NCI-H774 (cell line): ENCODE measurements at regions not wholly inside any gene's neighbourhood (a gene's known extent, or its start where the extent isn't known, plus 50 kb on each side); places are given as distances from the start of the nearest gene placed in this dataset.

Source experiments
- DNase-seq: peaks from one replicate; lab custom pipeline; 2025; lab: John Stamatoyannopoulos, UW

DNA sequence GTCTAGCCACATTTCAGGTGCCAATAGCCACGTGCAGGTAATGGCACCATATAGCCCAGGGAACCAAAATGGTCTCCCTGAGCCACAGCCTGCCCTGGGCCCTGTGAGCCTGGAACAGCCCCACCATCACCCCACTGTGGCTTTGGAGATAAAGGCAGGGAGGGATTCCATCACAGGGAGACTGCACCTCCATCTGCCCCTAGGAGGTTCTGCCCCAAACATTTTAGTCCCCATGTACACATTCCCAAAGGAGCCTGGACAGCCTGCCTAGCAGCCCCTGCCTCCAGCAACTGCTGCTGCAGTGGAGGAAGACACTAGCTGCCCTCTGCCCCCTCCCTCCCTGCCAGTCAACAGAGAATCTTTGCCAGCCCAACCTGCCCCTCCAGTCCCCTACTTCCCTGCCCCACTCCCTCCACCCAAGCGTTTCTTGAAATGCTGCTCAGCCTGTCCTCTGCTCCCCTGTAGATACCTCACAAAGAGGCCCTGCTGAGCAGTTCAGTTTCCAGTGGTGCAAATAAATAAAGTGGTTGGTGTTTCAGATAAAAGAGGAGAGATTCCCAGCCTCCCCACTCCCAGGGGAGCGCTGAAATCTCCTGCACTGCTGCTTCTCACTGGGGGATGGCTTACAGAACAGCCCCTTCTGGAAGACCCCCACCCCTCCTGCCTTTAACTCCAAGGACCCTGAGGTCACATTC, 921.8 kb downstream of the UQCRFS1 start:
- no peak for DNase-seq

DNA sequence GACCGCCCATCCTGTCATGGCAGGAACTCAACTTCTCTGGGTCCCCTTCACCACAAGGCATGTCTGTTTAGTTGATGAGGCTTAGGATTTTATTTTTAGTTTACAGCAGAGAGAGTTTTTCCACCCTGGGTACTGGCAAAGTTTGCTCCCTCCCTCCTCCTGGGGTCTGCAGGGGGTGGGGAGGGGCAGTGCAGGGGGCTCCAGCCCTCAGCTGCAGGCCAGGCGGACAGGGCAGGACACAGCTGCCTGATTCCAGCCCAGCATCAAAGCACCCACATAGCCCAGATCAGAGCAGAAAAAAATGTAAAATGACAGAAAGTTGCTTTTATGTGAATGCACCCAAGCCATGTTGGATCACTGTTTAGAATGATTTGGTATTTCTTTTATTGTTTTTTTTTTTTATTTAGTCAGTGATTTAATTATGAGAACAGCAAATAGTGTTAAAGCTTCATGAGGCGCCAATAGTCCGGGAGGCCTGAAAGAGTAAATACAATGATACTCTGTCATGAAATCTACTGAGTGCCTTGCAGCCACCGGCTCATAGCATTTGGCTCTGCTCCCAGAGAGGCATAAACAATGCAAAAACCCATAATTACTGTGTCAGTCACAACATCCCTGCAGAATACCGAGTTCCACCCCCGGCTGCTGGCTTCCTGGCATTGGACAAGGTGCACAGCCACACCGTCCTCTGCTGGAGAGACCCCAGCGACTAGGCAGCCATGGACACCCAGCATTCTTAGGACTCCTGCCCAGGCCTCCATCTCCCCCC, 923.5 kb downstream of the UQCRFS1 start:
- DNase-seq: peak; percentile 79

DNA sequence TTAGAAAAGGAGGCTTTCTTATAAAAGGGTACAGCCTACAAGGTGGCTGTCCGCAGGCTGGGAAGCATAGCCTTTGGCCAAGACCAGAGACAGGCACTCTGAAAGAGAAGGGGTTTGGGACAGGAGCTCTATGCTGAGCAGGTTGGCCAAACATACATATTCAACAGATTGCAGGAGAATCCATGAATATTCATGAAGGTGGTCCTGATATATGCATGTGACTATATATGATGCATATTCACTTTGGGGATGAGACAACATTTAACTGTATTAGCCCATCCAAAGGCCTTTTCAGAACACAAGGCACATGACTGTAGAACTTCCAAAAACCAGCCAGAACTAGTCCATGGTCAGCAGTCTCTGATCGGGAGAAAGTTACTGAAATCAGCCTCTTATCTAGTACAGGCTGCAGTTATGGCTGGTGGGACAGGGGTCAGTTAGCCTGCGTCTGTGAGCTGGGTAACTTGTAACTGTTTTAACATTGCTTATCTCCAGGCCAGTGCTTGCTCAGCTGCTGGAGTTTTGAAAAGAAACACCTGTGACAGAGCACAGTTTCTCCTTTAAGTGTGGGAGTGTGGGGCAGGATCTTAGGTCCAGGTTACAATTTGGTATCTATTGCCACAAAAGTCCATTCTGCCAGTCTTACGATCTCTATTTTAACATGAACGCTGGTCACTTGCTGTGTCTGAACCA, 924.2 kb downstream of the UQCRFS1 start:
- DNase-seq: no peak

DNA sequence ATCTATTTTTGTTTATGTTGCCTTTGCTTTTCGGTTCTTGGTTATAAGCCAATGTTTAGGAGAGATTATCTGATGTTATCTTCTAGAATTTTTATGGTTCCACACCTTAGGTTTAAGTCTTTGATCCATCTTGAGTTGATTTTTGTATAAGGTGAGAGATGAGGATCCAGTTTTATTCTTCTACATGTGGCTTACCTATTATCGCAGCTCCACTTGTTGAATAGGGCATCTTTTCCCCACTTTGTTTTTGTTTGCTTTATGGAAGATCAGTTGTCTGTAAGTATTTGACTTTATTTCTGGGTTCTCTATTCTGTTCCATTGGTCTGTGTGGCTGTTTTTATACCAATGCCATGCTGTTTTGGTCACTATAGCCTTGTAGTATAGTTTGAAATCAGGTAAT, 927.0 kb downstream of the UQCRFS1 start:
- DNase-seq: no peak

DNA sequence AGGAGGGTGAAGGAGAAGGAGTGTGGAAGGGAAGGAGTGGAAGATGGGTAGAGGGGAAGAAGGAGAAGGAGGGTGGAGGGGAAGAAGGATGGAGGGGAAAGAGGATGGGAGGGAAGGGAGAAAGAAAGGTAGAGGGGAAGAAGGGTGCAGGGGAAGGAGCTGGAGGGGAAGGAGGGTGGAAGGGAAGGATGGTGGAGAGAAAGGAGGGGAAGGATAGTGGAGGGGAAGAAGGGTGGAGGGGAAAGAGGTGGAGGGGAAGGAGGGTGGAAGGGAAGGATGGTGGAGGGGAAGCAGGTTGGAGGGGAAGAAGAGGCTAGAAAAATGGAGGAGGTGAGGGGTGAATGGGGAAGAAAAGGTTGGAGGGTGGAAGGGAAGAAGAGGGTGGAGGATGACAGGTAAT, 927.9 kb downstream of the UQCRFS1 start:
- DNase-seq: no peak

DNA sequence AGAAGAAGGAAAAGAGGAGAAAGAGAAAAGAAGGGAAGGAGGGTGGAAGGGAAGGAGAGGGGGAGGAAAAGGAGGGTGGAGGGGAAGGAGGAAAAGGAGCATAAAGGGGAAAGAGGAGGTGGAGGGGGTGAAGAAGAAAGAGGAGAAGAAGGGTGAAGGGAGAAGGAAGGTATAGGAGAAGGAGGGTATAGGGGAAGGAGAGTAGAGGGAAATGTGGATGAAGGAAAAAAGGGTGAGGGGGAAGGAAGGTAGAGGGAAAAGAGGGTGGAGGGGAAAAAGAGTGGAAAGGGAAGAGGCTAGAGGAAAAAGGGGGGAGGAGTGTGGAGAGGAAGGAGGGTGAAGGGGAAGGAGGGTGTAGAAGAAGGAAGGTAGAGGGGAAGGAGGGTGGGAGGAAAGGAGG, 928.6 kb downstream of the UQCRFS1 start:
- no peak for DNase-seq

DNA sequence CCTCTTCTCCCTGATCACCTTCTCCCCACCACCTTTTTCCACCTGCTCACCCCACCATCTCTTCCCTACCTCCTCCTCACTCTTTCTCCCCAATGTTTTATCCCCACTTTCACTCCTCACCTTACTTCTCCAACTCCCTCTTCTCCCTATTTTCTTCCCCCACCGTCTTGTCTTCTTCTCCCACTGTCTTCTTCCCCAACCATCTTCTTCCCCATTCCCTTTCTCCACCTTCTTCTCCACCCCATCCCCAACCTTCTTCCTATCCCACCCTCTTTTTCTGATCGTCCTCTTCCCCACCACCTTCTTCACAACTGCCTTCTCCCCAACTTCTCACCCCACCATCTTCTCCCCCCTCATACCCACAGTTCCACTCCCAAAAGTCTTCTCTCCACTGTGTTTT, 929.4 kb downstream of the UQCRFS1 start:
- DNase-seq: no peak

DNA sequence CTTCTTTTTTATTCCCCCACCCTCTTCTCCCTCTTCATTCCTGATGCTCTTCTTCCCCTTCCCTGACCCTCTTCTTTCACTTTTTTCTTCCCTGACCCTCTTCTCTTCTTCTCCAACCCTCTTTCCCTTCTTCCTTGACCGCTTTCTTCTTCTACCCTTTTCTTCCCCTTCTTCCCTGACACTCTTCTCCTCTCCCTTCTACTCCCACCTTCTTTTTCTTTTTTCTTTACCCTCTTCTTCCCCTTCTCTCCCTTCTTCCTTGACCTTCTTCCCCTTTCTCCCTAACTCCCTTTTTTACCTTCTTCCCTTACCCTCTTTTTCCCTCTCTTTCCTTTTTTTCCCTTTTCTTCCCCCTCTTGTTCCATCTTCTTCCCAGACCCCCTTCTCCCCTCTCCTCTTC, 931.3 kb downstream of the UQCRFS1 start:
- no peak for DNase-seq

DNA sequence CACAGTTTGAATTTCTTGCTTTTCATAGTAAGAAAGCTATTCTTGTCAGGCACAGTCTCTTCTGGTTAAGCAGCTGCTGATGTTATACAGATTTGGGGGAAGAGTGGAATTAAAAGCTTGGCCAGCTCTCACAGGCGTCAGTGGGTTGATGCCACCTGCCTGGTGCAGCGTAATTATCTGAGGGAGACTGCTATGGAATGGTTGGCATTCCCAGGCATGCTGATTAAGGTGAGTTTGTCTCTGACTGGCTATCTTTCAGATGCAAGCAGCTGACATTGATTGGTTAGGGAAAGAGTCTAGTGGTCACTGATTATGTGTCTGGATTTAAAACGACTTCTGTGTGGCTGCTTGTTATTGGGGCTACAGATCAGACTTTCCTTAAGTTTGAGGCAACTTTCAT, 948.4 kb downstream of the UQCRFS1 start:
- DNase-seq: no peak

DNA sequence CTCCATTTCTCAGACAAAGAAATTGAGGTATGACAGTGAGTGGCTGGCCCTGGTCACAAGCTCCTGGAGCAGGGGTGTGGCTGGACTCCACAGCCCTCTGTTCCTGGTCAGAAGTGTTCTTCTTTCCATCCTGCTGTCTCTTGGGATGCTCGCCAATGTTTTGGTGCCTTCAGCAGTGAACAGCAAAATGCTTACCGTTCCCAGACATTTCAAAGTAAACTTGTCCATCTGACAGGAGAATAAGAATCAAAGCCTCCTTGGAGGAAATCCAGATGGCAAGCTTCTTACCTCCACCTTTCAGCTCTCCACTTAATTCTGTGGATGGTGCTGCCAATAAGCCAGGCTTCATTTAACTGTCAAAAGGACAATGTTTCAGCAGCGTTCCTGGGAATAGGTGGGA, 954.1 kb downstream of the UQCRFS1 start:
- no peak for DNase-seq

DNA sequence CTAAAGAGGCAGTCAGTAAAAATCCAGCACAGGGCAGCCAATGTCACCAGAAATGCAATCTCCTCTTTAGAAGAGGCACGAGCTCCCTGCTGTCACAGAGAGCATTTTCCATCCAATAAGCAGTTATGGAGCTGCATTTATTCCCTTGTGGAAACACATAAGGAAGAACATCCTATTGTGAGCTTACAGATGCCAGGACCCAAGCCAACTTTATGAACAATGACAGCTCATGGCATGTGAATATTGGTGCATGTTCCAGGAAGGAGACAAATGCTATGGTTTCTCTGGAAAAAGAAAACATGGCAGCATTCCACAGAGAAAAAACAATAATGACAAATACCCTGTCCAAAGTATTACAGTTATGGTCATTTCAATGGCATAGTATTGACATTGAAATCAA, 955.6 kb downstream of the UQCRFS1 start:
- no peak for DNase-seq

DNA sequence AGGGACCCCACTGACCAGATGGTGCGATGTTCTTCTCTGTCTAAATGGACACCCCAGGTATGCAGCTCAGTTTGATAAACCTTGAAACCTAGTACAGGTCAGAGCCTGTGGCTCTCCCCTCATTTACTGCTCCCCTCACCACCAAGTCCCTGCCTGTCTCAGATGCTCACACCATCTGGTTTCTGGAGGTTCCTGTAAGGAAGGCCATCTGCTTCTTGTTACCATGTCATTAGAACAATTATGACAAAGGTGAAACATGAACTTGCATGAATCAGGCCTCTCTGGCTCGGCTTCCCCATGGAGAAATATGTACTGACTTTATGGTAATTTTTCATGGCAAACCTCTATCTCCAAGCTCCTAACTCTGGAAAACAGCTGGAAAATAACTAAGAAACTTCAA, 965.7 kb downstream of the UQCRFS1 start:
- DNase-seq: no peak

DNA sequence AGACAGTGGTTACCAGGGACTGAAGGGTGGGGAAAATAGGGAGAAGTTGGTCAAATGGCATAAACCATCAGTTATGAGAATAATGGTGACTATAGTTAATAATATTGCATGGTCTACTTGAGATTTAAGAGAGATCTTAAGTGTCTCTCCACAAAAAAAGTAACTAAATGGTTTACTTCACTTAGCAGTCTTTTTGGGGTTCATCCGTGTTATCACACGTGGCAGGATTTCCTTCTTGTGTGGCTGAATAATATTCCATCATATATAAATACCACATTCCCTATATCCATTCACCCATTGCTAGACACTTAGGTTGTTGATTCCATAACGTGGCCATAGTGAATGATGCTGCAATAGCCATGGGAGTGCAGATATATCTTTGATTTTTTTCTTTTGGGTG, 967.0 kb downstream of the UQCRFS1 start:
- no peak for DNase-seq

DNA sequence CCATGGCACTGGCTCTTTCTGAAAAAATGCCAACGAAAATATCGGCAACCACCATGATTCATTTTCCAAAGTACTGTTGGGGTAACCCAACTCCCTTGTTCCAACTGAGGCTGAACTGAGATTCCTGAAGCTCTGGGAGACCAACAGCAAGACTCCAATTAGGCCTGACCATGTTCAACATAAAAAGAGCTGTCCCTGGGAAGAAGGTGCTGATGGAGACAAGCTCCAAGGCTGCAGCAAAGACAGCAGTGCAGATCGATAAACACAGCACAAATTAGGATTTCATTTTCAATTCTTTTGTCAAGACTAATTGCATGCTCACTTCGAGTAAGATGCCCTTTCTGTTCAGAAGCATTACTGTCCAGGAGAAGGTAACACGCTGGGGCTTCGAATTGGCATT, 968.0 kb downstream of the UQCRFS1 start:
- DNase-seq: no peak

DNA sequence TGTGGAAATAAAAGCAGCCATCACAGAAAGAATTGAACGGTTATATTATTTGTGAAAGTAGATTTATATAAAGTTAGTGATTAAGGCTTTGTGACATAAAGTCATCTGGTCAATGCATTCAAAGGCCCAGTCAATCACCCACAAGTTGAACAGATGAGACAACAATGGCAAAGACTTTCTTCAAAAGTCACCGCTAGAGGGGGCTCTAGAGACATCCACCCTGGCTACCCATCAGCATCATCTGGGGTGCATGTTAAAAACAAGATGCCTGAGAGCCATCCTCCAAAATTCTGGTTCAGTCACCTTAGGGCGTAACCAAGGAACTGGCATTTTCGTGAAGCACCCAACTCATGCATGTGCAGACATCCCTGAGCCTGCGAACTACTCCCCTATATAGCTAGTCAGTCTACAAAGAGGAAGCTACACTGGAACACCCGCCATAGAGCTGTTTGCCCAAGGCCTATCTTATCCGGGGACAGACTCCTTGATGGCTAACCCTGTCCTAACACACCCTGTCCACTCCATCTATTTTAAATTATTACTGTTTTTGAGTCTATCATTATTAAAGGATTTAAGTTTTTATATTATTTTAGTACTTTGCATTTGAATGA, 970.5 kb downstream of the UQCRFS1 start:
- DNase-seq: peak; percentile 7

DNA sequence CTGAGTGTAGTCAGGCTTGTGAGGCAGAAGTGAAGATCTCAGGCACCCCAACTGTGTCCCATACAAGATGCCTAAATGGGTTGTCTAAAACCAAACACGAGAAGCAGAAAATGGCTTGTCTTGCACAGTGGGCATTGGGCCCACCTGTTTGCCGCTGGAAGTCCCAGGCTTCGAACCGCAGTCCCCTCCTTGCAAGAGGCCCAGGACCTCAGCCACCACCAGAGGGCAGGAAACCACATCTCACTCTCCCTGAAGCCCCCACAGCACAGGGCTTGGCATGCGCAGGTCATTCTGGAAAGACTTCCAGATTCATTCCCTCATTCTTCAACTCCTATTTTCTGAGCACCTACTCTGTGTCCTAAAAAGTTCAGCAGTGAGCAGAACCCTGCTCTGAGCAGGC, 973.7 kb downstream of the UQCRFS1 start:
- DNase-seq: no peak

DNA sequence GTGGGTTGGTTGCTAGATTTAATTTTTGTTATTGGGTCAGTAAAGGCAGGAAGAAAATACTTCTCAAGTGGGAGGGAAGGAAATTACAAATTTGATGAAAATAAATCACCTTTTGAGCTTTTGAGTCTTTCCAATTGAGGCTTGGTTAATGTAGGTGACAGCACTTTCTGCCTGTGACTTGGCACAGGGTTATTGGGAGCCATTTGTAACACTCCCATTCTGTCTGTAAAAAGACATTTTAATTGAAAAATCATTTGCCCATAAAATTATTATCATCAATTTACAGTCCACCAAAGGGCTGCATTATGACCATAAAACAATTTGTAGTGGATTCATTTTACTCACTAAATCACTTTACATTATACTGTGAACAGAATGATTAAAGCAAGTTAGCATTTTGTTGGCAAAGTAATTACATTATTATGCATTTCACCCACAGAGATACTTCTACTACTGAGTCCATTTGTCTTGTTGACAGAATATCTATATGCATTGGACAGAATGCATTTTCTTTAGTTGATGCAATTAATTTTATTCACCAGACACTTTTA, 974.6 kb downstream of the UQCRFS1 start:
- no peak for DNase-seq

DNA sequence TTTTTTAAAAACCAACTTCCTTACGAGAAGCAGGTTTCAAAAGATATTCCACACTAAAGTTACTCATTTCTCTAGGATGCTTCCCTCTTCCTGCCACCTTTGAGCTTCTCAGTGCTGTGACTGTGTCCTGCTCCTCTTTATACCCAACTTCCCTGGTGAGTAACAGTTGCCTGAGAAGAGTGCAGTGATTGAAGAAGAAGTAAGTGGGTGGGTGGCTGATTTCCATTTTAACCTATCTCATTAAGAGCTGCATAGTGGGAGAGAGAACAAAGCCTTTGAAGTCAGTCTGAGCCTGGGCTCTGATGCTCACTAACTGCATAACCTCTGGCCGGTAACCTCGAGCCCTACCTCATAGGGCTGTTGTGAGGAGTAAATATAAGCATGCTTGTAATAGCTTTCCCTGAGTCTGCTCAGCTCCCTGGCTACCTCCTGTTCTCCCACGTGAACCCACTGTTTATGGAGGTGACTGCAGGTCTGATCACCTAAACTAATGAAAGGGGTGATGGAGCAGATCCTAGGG, 977.3 kb downstream of the UQCRFS1 start:
- DNase-seq: no peak

DNA sequence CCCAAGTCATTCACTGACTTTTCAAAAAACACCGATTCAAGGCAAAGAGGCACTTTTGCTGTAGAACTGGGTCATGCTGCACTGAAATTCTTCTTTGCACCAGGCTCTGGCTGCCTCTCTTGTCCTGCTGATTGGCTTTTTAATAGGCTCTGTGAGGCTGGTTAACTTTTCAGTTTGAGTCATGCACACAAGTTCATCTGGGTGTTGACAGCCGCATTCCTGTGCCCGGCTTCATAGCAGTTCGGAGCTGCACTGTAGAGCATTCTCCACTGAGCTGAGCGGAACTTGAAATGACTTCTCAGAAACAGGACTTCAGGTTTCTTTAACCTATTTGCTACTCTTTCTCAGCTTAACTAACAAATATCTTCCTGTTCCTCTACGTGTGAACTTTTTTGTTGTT, 978.3 kb downstream of the UQCRFS1 start:
- DNase-seq: no peak

DNA sequence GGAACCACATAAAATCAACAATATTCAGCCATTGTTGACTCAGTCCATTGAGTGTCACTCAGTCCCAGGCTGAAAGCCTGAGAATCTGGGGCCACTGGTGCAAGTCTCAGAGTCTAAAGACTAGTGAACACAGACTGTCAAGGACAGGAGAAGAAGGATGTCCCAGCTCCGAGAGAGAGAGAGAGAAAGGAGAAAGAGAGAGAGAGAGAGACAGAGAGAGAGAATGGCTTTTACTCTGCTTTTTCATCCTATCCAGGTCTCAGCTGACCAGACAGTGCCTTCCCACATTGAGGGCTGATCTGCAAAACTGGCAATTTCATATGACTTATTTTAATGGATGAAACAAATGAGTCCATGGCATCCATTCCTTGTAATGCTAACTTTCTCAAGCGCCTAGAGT, 984.1 kb downstream of the UQCRFS1 start:
- DNase-seq: no peak

DNA sequence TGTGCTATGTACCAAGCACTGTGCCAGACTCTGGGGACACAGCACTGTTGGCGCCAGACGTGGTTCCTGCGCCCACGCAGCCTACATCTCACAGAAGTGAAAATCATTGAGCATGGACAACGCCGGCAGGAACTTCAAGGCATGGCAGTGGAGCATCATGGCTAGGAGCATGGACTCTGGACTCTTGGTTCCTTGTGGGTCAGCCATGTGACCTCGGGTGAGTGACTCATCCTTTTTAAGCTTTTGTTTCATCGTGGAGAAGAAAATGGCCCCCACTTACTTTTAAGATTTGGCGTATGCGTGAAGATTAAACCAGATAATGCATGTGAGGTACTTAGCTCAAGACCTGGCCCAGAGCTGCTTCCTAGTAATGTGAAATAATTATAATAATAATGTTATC, 988.5 kb downstream of the UQCRFS1 start:
- DNase-seq: no peak

DNA sequence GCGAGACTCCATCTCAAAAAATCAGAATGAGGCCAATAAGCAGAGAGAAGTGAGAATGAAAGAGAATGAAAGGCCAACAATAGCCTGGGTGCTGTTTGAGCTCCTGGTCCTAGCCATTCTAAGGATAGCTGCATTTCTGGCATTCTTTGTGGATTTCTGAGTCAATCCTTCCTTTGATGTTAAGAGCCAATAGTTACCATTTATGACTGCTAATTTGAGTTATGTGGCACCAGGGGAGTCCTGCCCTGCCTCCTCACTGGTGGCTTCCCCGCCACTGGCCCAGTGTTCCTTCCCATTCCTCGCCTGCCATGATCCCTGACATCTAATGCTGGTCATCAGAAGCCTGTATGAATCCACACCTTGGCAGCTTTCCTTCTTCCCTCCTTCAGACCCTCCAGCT, 991.2 kb downstream of the UQCRFS1 start:
- DNase-seq: no peak
